ENCODE measurements at regions not wholly inside any gene's neighbourhood (a gene's known extent, or its start where the extent isn't known, plus 50 kb on each side); places are given as distances from the start of the nearest gene placed in this dataset.

DNA sequence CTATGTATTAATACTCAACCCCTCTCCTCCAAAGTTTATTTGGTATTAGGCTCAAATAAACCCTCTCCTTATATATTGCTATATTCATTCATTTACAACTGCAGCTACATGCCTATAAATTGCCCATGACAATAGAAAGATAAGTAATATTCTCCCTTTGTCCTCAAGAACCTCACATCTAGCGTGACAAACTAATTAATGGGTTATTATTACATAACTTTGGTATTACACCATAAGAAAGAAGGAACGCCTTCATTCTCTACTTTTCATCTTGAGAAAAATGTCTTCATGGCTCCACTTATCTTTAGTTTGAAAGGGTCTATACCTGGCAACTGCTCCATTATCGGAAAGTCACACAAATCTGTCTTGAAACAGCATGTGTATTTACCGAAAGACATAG, 157.7 kb upstream of the RASGEF1B start:
- DNase-seq (ENCODE audit: low read depth in 2 of 2) = no peak

DNA sequence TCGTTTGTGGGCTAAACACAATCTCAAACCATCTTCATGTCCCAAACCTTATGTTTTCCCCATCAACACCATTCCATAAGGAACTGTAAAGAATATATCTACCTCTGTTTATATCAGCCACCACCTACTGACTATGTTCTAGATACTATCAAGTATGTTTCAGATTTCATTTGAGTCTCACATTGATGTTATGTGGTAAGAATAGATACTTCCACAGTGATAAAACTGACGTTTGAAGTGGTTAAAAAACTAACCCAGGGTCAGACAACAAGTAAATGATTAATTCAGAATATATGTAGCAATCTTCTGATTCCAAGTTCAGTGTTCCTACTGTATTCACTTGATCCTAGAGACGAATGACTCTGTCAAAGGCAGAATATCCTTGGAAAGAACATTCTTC, 156.8 kb upstream of the RASGEF1B start:
- DNase-seq (ENCODE audit: low read depth in 2 of 2) = no peak

DNA sequence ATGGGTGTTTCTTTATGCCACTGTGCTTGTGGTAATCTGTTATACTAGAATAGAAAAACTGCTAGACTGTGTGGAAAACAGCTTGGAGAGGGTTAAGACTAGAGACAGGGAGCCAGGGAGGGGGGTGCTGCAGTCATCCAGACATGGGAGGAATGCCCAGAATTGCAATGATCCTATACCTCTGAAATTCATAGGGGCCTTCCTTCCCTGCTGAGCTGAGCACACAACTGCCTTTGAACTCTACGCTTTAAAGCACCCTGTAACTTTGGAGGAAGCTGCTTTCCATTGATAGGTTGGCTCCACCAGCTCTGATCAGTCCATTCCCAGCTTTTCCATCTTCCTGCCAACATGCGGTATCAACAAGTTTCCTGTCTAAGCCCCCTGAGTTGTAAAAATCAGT, 155.9 kb upstream of the RASGEF1B start:
- DNase-seq (ENCODE audit: low read depth in 2 of 2) = no peak

DNA sequence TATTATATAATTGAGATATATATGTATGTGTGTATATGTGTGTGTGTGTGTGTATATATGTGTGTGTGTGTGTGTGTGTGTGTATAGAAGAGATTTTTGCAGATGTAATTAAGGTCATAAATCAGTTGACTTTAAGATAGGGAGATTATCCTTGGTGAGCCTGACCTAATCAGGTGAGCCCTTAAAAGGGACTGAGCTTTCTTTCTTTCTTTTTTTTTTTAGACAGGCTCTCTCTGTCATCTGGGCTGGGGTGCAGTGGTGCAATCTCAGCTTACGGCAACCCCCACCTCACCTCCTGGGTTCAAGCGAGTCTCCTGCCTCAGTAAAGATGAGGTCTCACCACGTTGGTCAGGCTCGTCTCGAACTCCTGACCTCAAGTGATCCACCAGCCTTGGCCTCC, 155.1 kb upstream of the RASGEF1B start:
- DNase-seq (ENCODE audit: low read depth in 2 of 2) = no peak

DNA sequence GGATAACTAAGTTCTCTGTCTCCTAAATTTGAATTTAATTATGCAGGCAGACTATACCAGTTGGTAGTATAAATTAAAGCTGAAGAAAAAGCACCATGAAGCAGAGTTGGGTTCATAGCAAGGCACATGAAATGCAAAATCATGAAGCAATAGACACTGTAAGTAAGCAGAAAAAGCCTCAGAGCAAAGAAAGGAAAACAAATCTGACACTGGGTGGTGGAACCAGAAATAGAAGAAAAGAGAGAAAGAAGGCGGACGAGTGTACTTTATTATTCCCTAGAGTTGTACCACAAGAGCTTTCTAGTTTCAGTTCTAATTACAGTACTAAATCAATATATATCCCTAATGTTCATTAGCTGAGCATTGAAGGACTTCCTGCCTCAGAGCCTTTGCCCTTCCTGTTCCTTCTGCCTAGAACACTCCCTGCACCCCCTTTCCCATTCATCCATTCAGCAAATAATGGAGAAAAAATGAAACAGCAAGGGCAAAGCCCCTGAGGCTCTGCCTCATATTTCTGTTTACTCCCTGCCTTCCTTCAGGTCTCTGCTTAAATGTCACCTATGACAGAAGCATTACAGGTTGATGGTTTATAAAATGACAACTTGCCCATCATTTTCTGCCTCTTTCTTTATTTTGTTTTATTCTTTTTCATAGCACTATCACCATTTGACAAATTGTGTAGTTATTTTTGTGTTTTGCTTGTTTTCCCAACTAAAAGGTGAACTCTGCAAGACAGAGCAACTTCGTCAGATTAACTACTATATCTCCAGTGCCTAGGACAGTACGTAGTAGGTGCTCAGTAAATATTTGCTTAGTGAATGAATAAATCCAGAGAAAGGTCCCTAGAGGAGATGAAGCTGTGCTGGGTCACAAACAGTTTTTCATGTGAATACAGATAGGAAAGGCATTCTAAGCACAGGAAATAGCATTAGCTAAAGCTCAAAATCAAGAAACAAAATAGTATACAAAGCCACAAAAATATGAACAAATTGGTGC, 154.0 kb upstream of the RASGEF1B start:
- DNase-seq (ENCODE audit: low read depth in 2 of 2) = no peak

DNA sequence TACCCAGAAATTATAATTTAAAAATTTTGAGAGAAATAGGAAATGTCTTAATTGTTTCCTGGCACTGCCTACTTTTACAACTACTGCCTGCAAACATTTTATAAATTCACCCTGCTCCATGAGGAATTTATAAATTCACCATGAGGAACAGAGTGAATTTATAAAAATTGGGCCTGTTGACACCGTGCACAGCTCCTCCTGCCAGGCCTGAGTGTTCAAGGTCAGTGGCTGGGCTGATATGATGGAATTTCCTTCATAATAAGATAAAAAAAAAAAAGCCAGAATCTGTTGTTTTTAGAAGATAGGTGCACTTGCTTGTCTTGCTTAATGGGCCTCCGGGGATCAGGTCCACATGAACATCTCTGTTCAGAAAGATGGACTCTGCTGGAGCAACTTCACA, 151.7 kb upstream of the RASGEF1B start:
- no peak for DNase-seq (ENCODE audit: low read depth in 2 of 2)

DNA sequence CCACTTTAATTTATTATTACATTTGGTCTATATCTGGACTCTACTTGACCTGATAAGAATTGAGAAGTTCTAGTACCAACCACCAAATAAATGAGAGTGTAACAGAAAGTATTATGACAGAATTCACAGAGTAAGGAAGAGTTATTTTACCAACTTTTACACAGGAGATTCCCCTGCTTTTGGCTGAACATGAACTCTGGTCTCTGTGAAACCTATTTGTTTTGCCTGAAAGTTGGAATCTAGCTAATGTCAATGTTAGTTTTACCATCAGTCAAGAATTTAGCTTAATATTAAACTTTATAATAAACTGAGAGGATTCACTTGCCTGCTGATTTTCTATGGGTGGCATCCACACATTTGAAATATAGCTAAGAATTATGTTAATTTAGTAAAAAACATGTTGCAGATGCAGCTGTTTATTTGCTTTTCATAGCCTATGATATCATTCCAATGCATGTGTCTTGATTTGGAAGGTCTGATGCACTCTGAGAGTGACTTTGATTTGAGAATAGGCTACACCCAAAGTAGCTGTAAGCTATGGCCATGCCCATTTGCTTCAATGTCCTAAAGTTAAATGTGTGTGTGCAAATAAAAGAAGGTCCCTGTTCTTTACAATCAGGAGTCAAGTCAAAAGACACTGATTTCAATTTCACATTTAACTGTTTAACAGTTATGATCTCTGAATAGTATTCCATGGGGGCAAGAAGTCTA, 150.9 kb upstream of the RASGEF1B start:
- no peak for DNase-seq (ENCODE audit: low read depth in 2 of 2)

DNA sequence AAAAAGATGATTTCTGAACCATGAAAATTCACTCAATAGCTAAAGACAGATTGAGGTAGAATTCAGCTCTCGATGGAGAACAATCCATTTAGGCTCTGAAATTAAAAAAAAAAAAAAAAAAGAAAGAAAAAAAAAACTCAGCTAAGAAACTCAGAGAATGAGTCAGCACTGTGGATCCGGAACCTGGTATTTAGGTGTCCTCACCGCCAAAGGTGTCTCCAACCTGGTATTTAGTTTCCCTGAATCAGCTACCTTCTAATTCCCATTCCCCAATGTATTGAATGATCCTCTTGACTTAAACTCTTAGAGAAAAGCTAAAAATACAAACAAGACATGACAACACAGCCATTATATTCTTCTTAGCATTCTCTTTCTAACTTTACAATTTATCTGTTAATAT, 150.3 kb upstream of the RASGEF1B start:
- DNase-seq (ENCODE audit: low read depth in 2 of 2) = no peak

DNA sequence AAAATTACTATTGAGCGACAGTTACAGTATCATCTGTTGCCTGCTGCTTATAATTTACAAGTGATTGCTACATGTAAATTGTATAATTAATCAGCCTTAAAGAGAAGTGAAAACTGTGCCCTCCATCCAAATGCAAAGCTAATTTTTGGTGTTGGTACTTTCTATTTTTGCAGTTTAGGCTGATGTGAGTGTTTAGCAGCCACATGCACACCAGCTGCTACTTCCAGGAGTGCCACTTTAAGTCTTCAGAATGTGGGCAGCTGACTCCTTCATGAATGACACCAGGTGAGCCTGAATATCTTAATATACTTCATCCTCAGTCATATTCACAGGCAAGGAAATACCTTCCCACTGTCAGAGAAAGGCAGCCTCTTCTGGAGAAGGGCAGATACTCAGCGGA, 149.8 kb upstream of the RASGEF1B start:
- no peak for DNase-seq (ENCODE audit: low read depth in 2 of 2)

DNA sequence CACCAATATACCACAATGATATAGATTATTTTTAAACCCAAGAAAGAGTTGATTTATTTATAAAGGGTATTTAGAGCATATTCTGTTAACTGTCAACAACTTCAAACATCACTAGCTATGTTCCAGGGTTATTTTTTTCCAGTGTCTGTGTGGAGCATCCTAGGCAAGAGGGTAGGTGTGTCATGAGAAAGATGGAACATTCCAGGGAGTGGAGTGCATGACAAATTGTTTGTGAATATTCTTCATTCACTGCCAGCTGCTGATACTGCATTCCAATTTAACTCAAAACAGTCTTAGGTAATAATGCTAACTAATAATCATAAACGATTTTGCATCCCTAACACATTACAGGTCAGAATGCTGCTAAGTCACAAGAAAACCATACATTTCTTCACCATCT, 148.7 kb upstream of the RASGEF1B start:
- no peak for DNase-seq (ENCODE audit: low read depth in 2 of 2)

DNA sequence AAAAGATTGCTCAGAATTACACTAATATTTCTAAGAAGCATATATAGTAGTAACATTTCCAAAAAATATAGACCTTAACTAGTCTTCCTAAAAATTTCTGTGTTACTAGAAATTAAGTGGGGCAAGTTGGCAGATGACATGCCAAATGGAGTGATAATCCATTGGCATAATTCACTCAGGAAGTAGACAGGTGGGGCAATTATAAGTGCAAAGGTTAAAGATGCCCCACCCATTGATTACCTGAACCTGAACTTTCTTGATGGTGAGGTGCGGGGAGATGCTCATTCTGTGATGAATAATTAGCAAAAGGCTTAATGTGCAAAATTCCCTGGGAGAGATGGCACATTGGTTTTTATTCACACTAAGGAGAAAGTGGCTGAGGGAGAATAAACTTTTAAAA, 145.8 kb upstream of the RASGEF1B start:
- DNase-seq (ENCODE audit: low read depth in 2 of 2) = no peak

DNA sequence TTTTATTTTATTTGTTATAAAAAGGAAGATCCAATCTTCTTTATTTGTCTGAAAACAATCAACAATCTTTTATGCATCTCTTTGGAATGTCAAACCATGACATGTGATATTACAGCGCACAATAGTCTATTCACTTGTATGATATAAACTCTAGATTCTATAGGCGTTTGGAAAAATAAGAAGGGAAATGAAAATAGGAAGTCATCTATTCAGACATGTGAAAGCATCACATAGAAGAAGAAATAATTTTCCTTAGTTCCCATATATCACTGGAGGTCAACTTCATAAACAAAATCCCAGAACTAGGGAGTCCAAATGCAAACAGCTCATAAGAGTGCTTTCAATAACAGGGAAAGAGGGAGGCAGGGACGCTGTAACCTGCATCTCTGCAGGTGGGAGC, 139.5 kb upstream of the RASGEF1B start:
- DNase-seq (ENCODE audit: low read depth in 2 of 2) = no peak

DNA sequence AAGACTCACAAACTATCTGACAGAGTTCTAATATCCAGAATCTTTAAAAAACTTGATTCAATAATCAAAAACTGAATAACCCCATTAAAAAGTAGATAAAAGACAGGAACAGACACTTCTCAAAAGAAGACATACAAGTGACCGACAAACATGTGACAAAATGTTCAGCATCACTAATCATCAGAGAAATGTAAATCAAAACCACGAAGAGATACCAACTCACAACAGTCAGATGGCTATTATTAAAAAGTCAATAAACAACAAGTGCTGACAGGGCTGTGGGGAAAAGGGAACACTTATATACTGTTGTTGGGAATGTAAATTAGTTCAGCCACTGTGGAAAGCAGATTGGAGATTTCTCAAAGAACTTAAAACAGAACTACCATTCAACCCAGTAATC, 138.1 kb upstream of the RASGEF1B start:
- DNase-seq (ENCODE audit: low read depth in 2 of 2) = no peak

DNA sequence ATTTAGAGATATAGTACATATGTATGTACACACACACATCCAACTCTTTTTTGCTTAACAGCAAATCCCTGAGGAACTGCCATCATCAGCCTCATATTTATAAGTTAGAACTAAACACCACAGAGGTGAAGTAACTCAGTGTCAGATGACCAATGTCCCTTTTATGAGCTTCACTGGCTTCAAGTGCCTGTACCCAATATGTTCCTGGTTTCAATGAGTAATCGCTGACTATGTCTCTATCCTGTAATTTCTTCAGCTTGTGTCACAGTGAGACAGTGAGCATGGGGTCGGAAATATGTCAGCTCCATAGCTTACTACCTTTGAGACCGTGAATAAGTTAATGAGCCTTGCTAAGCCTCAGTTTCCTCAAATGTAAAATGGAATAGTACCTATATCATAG, 136.2 kb upstream of the RASGEF1B start:
- DNase-seq (ENCODE audit: low read depth in 2 of 2) = no peak

DNA sequence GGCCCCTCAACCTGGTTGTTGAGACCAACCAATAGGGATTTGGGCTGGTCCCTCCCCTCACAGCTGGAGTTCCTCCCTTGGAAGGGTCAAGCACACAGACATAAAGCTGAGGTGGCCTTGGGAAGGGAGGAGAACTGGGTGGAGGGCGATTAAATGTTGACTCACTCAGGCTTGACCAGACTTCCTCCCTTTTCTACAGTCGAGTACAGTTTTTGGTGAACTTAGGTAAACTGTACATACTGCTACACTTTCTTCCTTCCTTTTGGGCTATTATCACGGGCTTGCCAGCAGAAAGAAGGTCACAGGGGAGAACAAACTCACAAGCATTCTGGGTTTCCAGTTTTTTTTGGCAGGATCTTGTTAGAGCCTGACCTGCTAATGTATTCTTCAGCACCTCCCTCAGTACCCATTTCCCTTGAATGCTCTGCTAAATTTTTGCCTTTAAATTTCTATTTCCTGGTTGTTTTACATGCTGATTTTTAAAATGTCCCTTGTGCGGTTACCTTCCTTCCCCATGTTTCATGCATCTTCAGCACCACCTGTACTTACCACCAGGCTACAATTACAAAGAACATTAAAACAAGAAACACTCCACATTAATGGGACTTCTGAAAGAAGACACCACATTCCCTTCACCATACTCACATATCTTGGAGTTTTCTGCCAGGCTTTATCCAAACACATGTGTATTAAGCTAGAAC, 135.2 kb upstream of the RASGEF1B start:
- no peak for DNase-seq (ENCODE audit: low read depth in 2 of 2)

DNA sequence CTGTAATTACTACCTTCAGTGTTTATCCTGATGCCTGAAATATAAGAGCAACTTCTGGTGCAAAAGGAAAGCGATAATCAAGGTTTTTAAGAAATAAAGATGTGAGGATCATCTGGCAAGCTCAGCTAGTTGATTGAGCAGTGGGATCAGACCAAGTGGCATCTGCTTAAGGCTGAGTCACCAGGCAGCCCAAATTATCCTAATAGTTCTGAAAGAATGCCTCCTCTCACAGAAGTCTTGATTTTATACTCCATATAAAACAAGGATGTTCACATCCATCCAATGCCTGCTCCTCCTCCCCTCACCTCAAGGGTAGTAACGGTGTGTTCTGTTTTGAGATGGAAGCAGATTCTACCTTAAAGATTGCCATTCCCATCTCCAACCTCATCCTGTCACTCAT, 134.5 kb upstream of the RASGEF1B start:
- DNase-seq (ENCODE audit: low read depth in 2 of 2) = no peak

DNA sequence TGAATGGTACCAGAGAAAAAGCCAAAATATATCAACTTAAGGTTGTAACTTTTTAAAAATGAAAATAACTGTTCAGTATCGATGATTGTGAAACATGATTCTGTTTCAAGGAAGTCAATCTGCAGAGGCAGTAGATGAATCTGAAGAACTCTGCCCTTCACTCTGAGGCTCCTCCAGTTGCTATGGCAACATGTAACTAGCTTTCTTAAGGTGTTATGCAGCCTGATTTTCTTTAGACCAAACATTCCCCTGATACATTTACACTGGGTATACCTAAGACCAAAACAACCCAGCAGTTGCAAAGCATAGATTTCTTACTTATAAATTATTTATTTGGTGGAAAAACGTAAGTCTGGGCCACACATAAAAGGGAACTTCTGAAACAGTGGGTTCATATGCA, 133.6 kb upstream of the RASGEF1B start:
- DNase-seq (ENCODE audit: low read depth in 2 of 2) = no peak

DNA sequence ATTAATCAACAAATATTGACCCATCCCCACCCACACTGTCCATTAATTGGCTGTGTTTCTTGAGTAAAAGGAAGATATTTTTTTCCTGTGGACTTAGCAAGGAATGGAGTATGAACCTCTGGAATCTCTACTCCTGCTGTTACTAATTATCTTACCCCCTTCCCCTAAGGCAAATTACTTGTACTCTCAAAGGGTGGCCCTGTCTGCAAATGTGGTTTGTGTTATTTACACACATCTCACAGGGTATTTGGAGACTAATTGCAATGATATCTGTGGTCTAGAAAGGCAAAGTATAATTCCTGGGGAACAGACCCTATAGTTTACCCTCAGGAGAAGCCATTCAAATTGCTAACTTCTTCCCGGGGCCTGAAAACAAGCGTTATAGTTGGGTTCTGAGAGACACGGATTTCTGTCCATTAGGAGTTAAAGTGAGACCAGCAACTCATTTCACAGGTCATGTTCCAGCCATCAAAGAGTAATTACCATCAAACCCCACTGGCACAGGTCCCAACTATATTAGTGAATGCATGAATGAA, 133.0 kb upstream of the RASGEF1B start:
- DNase-seq (ENCODE audit: low read depth in 2 of 2) = no peak

DNA sequence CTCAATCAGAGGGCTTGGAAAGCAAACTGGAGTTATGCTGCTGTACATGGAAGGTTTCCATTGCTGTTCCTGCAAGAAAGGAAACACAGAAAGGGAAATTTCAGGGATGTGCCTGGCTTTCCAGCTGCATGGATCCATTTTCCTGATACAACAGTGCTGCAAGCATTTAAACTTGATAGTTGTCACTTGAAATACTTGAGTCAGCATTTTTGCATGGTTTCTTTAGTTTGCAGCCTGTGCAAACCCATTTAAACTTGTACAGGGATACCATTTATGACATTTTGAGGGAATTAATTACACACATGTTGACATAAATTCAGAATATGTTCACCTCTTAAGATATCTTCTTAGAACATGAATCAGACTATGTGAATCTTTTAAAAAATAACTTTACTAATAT, 131.1 kb upstream of the RASGEF1B start:
- no peak for DNase-seq (ENCODE audit: low read depth in 2 of 2)

DNA sequence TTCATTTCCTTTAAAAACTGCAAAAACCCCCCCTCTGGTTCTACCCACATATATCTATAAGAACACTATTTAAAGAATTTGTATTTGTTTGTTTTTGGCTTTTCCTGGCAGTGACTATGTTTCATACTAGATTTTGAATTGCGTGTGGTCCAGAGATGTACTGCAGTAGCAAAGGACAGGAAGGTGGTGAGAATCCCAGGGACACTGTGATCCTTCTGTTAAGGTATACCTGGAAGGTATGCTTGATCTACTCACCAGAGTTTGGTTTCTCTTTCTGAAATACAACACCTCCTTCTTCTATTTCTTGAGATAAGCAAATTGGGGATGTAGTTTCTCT, 129.6 kb upstream of the RASGEF1B start:
- no peak for DNase-seq (ENCODE audit: low read depth in 2 of 2)

DNA sequence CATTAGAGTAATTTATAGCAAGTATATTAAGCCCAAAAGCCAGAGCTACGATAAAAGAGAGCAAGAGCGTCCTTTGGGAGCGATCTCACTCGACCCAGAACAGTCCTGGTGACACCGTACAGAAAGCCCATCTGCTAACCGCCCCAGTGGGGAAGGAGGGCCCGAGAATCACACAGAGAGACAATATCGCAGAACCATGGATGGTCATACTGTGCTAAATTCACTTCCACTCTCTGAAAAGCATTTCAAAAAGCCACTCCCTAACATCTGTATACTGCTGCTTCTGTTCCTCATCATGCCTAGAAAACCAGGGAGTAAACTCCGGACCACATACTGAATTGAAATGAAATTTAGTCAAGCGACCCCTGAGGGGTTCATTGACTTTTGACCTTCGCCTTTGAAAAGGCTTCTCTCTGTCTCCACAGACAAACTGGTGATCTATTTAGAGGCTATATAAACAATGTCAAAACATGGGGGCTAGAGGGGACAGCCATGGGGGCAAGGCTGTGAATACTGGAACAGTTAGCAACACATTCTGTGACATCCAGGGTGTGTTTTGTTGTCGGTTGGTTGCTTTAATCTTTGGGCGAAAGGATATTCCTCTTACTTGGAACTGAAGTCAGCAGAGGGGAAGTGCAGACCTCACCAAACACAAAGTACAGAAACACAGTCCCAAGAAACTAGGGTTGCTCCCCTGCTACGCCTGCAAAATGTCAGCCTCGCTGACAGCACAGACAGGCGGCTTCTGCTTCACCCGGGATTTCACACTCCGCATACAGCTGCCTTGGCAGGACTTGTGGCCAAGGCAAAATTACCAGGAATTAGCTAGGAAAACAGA, 129.0 kb upstream of the RASGEF1B start:
- DNase-seq (ENCODE audit: low read depth in 2 of 2) = no peak

Measured in stimulated activated CD8-positive, alpha-beta memory T cell treated with anti-CD3 and anti-CD28 coated beads, Interleukin-7, amount 100 ng/mL, for 4 hours (primary cell).